ENCODE measurements at regions not wholly inside any gene's neighbourhood (a gene's known extent, or its start where the extent isn't known, plus 50 kb on each side); places are given as distances from the start of the nearest gene placed in this dataset.
"Not testable (repeated sequence)": the region's sequence is repeated elsewhere in the genome, so short reads cannot be mapped to it uniquely, and the experiment has no call there.

- no peaks in the 10 kb centered on the region for H3K27me3 ChIP-seq (ENCODE audit: insufficient read depth, poor library complexity, severe bottlenecking)
- H3K27ac ChIP-seq (ENCODE audit: poor library complexity, severe bottlenecking), result no peak overlapping the region
- ATAC-seq (ENCODE audit: low read depth) (no peak), DNase-seq (ENCODE audit: low spot score) (no peak)
- H3K4me1 ChIP-seq (ENCODE audit: insufficient read depth, poor library complexity, severe bottlenecking), result no peaks in the 10 kb centered on the region
- no peaks in the 10 kb centered on the region for H3K36me3 ChIP-seq (ENCODE audit: low read depth)
- H3K4me3 ChIP-seq (ENCODE audit: severe bottlenecking), result no peak overlapping the region
- TF ChIP-seq CTCF (IDR thresholded peaks at IDR 0.05; ENCODE audit: poor library complexity, severe bottlenecking), result no peak
- no peaks in the 10 kb centered on the region for H3K9me3 ChIP-seq (ENCODE audit: severe bottlenecking)
Measured at GRCh38 chr6:4250645-4251044, 115.3 kb upstream of the ECI2 start.

- not testable (repeated sequence) for H3K27me3 ChIP-seq (ENCODE audit: insufficient read depth, poor library complexity, severe bottlenecking); ATAC-seq (ENCODE audit: low read depth)
Measured at GRCh38 chr6:4243832-4244231, 108.5 kb upstream of the ECI2 start.

GRCh38 chr6:4243237-4243636, 107.9 kb upstream of the ECI2 start:
- no peak for DNase-seq (ENCODE audit: low spot score)
- no peaks in the 10 kb centered on the region for H3K27me3 ChIP-seq (ENCODE audit: insufficient read depth, poor library complexity, severe bottlenecking)
- no peak overlapping the region for H3K27ac ChIP-seq (ENCODE audit: poor library complexity, severe bottlenecking)
- no peak overlapping the region for H3K4me3 ChIP-seq (ENCODE audit: severe bottlenecking)
- no peaks in the 10 kb centered on the region for H3K4me1 ChIP-seq (ENCODE audit: insufficient read depth, poor library complexity, severe bottlenecking)
- H3K36me3 ChIP-seq (ENCODE audit: low read depth), result no peaks in the 10 kb centered on the region
- no peak for TF ChIP-seq CTCF (IDR thresholded peaks at IDR 0.05; ENCODE audit: poor library complexity, severe bottlenecking)
- no peaks in the 10 kb centered on the region for H3K9me3 ChIP-seq (ENCODE audit: severe bottlenecking)
- ATAC-seq (ENCODE audit: low read depth), result no peak

More at GRCh38 chr6:4243832-4244231, 108.5 kb upstream of the ECI2 start:
- H3K4me3 ChIP-seq (ENCODE audit: severe bottlenecking); H3K9me3 ChIP-seq (ENCODE audit: severe bottlenecking); H3K27ac ChIP-seq (ENCODE audit: poor library complexity, severe bottlenecking); H3K36me3 ChIP-seq (ENCODE audit: low read depth); DNase-seq (ENCODE audit: low spot score); H3K4me1 ChIP-seq (ENCODE audit: insufficient read depth, poor library complexity, severe bottlenecking): not testable (repeated sequence)

- Histone ChIP-seq H3K4me1 (ENCODE audit: insufficient read depth, poor library complexity, severe bottlenecking) (no peaks in the 10 kb centered on the region), H3K27ac (ENCODE audit: poor library complexity, severe bottlenecking) (no peak overlapping the region), H3K9me3 (ENCODE audit: severe bottlenecking) (no peaks in the 10 kb centered on the region), H3K4me3 (ENCODE audit: severe bottlenecking) (no peak overlapping the region), H3K27me3 (ENCODE audit: insufficient read depth, poor library complexity, severe bottlenecking) (no peaks in the 10 kb centered on the region), H3K36me3 (ENCODE audit: low read depth) (no peaks in the 10 kb centered on the region)
- TF ChIP-seq CTCF (IDR thresholded peaks at IDR 0.05; ENCODE audit: poor library complexity, severe bottlenecking), result no peak
- ATAC-seq (ENCODE audit: low read depth), result no peak
- no peak for DNase-seq (ENCODE audit: low spot score)
Measured at GRCh38 chr6:4242601-4243000, 107.2 kb upstream of the ECI2 start.

GRCh38 chr6:4240148-4240547, 104.8 kb upstream of the ECI2 start:
- no peaks in the 10 kb centered on the region for H3K9me3 ChIP-seq (ENCODE audit: severe bottlenecking)
- TF ChIP-seq CTCF (IDR thresholded peaks at IDR 0.05; ENCODE audit: poor library complexity, severe bottlenecking), result no peak
- no peak overlapping the region for H3K27ac ChIP-seq (ENCODE audit: poor library complexity, severe bottlenecking)
- no peaks in the 10 kb centered on the region for H3K4me1 ChIP-seq (ENCODE audit: insufficient read depth, poor library complexity, severe bottlenecking)
- no peak overlapping the region for H3K4me3 ChIP-seq (ENCODE audit: severe bottlenecking)
- H3K36me3 ChIP-seq (ENCODE audit: low read depth), result no peaks in the 10 kb centered on the region
- H3K27me3 ChIP-seq (ENCODE audit: insufficient read depth, poor library complexity, severe bottlenecking), result peaks cover 3% of the 10 kb centered on the region
- no peak for ATAC-seq (ENCODE audit: low read depth)
- DNase-seq (ENCODE audit: low spot score), result no peak

Data from RWPE2 (cell line).